Skeletal muscle cell (primary cell): ENCODE measurements at regions not wholly inside any gene's neighbourhood (a gene's known extent, or its start where the extent isn't known, plus 50 kb on each side); places are given as distances from the start of the nearest gene placed in this dataset.
"Not testable (repeated sequence)": the region's sequence is repeated elsewhere in the genome, so short reads cannot be mapped to it uniquely, and the experiment has no call there.

Experiments used
- DNase-seq: peaks from one replicate; pipeline ENCODE4 v3.0.0-alpha.2; 2010; ENCODE audit warnings: low read depth
- H3K4me3 ChIP-seq: 2 replicates; pipeline ENCODE4 v1.5.1; 2011; ENCODE audit warnings: low read depth, mild to moderate bottlenecking, control low read depth, low read length, moderate library complexity

DNA sequence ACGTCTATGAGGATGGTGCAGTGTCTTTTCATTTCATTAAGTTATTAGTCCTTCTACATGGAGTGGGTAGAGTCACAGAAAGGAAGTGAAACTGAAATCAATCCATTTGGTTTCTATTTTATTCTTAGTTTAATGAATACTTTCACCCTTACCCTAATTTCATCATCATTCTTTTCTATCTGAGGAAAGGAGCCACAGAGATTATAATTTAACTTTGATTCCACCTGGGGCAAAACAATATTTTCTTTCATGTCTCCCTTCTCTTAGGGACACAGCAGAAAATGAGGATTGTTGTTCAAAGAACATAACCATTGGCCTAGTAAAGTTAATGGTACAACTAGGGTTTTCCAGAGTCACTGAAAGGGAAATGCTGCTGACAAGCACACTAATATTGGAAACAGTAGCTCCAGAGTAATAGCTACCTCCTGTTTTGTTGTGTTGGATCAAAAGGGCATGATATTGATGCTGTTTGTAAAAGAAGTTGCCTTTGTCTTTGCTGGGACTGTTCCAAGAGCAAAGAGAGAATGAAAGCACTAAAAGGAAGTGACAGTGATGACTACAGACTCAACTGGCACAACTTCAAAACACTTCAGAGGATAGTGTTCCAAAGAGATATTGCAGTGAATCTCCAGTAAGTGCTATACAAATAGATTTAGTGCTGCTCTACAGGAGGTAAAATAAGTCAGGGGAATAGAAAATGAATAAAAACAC is 247.1 kb upstream of the PITX2 start:
- DNase-seq = peak; percentile 41
- H3K4me3 ChIP-seq = no peak overlapping the region

DNA sequence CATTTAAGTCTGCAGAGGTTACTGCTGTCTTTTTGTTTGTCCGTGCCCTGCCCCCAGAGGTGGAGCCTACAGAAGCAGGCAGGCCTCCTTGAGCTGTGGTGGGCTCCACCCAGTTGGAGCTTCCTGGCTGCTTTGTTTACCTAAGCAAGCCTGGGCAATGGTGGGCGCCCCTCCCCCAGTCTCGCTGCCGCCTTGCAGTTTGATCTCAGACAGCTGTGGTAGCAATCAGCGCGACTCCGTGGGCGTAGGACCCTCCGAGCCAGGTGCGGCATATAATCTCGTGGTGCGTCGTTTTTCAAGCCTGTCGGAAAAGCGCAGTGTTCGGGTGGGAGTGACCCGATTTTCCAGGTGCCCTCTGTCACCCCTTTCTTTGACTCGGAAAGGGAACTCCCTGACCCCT is 253.3 kb upstream of the PITX2 start:
- not testable (repeated sequence) for DNase-seq, H3K4me3 ChIP-seq

- DNase-seq = no peak
- no peak overlapping the region for H3K4me3 ChIP-seq
Measured at GRCh38 chr4:110876866-110877265, 254.0 kb upstream of the PITX2 start.

DNA sequence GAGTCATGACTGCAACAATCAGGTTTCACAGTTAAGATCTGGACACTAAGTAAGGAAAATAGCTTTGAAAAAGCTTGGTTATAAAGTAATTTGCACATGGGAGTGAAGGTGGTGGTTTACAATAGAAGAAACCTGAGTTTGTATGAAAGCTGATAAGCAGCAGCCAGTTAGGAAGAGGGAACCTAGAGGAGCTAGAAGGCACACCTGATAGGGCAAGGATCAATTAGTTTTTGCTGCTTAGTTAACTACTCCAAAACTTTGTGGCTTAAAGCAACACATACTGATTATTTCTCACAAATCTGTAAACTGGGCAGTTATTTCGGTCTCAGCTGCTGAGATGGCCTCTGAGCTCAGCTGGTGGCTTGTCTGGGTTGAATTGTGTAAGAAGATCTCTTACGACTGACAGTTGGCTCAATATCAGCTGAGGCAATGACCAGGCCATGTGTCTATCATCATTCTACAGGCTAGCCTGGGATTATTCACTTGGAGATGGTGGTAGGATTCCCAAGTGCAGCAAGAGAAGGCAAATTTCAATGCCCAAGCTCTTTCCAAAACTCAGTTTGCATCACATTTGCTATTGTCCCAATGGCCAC is 255.0 kb upstream of the PITX2 start:
- no peak overlapping the region for H3K4me3 ChIP-seq
- DNase-seq = no peak

GRCh38 chr4:110878413-110878812 is 255.5 kb upstream of the PITX2 start:
- no peak overlapping the region for H3K4me3 ChIP-seq
- no peak for DNase-seq

- no peak for DNase-seq
- H3K4me3 ChIP-seq = no peak overlapping the region
Measured at GRCh38 chr4:110878956-110879355, 256.1 kb upstream of the PITX2 start.

- DNase-seq = no peak
Measured at GRCh38 chr4:110886270-110886669, 263.4 kb upstream of the PITX2 start.

GRCh38 chr4:110886856-110887255 is 264.0 kb upstream of the PITX2 start:
- no peak for DNase-seq
- H3K4me3 ChIP-seq = no peak overlapping the region

More at GRCh38 chr4:110886270-110886669, 263.4 kb upstream of the PITX2 start:
- H3K4me3 ChIP-seq = no peak overlapping the region

DNA sequence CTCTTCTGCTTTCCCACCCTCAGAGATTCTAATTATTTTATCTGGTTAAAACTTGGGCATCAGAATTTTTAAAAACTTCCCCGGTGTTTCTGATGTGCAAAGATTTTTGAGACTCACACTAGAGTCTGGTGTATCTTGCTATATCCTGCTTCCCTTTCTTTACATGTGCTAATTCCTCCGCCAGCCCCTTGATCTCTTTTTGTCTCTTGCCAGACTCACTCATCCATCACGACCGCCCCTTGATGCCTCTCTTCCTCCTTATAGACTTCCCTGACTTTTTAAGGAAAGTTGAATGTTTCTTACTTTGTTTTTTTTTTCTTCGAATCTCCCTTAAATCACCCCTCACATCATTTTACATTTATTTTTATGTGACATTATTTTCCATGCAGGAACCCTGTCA is 274.9 kb upstream of the PITX2 start:
- DNase-seq = no peak
- H3K4me3 ChIP-seq = no peak overlapping the region

DNA sequence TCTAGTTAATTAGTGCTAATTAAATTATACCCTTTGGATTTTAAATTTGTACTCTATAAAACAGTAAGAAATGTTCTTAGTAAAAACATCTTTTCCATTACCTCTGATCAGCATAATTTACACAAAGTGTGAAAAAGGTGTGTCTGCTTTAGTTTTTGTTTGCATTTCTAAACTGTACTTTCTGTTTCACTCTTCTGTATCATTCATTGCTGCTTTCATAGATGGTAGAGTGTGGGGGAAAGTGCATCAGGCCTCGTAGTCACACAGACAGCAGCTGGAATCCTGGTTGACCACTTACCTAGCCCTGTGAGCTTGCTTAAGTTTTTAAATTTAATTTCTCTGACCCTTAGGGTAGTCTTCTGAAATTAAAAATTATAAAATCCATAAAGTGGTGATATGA is 275.4 kb upstream of the PITX2 start:
- no peak for DNase-seq
- H3K4me3 ChIP-seq = no peak overlapping the region

- no peak overlapping the region for H3K4me3 ChIP-seq
- no peak for DNase-seq
Measured at GRCh38 chr4:110900213-110900769, 277.4 kb upstream of the PITX2 start.

- DNase-seq = no peak
Measured at GRCh38 chr4:110902500-110902899, 279.6 kb upstream of the PITX2 start.

GRCh38 chr4:110904435-110905065 is 281.7 kb upstream of the PITX2 start:
- H3K4me3 ChIP-seq = no peak overlapping the region
- peak; percentile 19 for DNase-seq

More at GRCh38 chr4:110902500-110902899, 279.6 kb upstream of the PITX2 start:
- no peak overlapping the region for H3K4me3 ChIP-seq

GRCh38 chr4:110905367-110905766 is 282.5 kb upstream of the PITX2 start:
- no peak for DNase-seq
- H3K4me3 ChIP-seq = no peak overlapping the region

DNA sequence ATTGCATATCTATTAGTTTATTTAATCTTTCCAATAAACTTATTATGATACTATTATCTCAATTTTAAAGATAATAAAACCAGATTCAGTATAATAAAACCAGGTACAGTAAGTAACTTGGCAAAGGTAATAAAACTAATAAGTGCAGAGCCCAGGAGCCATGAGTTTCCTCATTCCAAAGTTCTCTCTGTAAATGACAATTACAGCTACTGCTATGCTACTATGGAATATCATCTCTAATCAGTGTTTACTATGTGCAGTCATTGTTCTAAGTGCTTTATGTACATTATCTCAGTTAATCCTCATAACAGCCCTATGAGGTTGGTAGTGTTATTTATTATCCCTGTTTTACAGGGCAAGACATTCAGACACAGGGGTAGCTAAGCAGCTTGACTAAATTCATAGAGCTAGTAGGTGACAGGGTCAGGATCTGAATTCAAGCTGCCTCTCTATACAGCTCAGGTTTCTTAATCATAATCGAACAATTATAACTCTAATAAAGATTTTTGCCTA is 285.0 kb upstream of the PITX2 start:
- DNase-seq = no peak
- H3K4me3 ChIP-seq = no peak overlapping the region

DNA sequence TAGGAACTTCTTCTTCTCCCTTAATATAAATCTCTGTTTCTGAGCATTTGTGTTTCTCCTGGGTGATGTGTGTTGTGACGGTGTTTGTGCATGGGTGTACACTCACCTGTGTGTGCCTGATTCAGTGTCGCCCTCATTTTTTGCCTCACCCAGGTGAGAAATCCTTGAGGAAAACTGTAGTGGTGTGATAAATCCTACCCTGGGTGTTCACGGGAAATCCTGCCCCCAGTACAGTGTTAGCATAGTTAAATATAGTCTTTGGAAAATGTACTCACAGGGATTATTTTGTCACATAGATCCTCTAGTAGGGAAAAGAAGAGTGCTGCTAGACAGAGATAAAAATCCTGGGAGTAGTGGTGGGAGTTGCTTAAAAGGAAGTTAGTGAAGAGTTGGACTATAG is 291.9 kb upstream of the PITX2 start:
- DNase-seq = no peak
- no peak overlapping the region for H3K4me3 ChIP-seq

DNA sequence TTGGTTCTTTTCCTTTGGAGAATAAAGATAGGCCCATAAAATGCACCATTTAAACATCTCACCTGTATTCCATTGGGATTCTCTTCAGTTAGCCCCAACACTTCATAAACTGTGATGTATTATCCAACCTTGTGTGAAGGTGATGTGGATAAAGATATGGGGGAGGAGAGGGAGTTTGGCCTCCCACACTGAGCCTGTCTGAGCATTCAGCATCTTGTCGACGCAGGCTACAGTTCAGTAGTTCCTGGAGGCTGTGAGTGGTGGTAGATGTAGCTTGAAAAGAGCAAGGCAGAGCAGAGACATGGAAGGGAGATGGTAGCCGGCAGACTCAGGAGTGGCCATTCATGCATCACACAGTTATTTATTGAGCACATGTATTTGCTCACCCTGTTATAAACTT is 292.4 kb upstream of the PITX2 start:
- H3K4me3 ChIP-seq = no peak overlapping the region
- no peak for DNase-seq

GRCh38 chr4:110916505-110916904 is 293.6 kb upstream of the PITX2 start:
- no peak for DNase-seq

DNA sequence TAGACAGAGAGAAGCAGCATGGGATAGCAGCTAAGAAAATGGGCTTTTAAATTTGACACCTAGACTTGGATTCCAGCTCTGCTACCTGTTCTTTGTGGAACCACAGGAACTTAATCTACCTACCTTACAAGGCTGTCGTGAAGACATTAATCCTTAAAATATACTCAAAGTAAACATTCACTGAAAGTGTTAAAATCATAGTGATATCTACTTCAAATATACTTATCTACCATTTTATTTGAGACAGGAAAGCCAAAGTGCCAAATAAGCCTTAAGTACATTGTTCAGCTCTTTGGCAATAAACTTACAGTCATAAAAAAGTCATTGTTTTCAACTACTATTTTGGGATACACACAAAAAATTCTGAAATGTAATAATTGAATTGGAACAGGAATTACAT is 295.0 kb upstream of the PITX2 start:
- H3K4me3 ChIP-seq = no peak overlapping the region
- DNase-seq = no peak

More at GRCh38 chr4:110916505-110916904, 293.6 kb upstream of the PITX2 start:
- H3K4me3 ChIP-seq = no peak overlapping the region

GRCh38 chr4:110920990-110921389 is 298.1 kb upstream of the PITX2 start:
- no peak for DNase-seq
- no peak overlapping the region for H3K4me3 ChIP-seq
